CD4-positive, alpha-beta T cell (primary cell): ENCODE measurements at regions not wholly inside any gene's neighbourhood (a gene's known extent, or its start where the extent isn't known, plus 50 kb on each side); places are given as distances from the start of the nearest gene placed in this dataset.

Source experiments
- ATAC-seq: fragments of 200-7000 bp; cut with Tn5 transposase; one replicate; pipeline ENCODE4 v1.10.0; 2022; ENCODE audit warnings: mild to moderate bottlenecking; ENCODE audit not compliant: poor library complexity
- CTCF ChIA-PET: fragments of 350-600 bp; sonication (Branson Sonifier 250); formaldehyde crosslinking; loops from one replicate; lab custom pipeline; 2021; ENCODE audit warnings: antibody characterized with exemption, inconsistent platforms; lab: Charles Lee
- POLR2A ChIA-PET: fragments of 350-600 bp; sonication (Branson Sonifier 250); formaldehyde crosslinking; loops from one replicate; lab custom pipeline; 2021; ENCODE audit warnings: antibody characterized with exemption, inconsistent platforms; lab: Charles Lee
- DNase-seq, 14 experiments: peaks; one replicate each; pipeline ENCODE4 v3.0.0-alpha.2; 2013 to 2020; ENCODE audit warnings: mixed read lengths in 2 of 14
- H3K27ac ChIP-seq, 2 donors: one replicate each; pipeline versions ENCODE4 v1.5.1 to v1.7.0; 2013; ENCODE audit warnings: low read length in 2 of 2, low read depth in 1 of 2, mild to moderate bottlenecking in 1 of 2
- H3K27me3 ChIP-seq, 2 experiments: 1 replicate in 1 of 2; 2 replicates in 1 of 2; pipeline versions ENCODE4 v1.6.1 to v1.7.0; 2013; ENCODE audit warnings: low read length in 2 of 2, control low read depth in 1 of 2, mild to moderate bottlenecking in 1 of 2, moderate library complexity in 1 of 2; ENCODE audit not compliant: insufficient read depth in 2 of 2, control insufficient read depth in 1 of 2
- H3K36me3 ChIP-seq: one replicate; pipeline ENCODE4 v1.6.1; 2013; ENCODE audit warnings: low read length, control low read depth; ENCODE audit not compliant: insufficient read depth
- H3K4me1 ChIP-seq: one replicate; pipeline ENCODE4 v1.6.1; 2013; ENCODE audit warnings: low read length, control low read depth; ENCODE audit not compliant: insufficient read depth
- H3K4me3 ChIP-seq: one replicate; pipeline ENCODE4 v1.5.1; 2013; ENCODE audit warnings: mild to moderate bottlenecking, low read length, moderate library complexity
- H3K9me3 ChIP-seq, 2 experiments: 1 replicate in 1 of 2; 2 replicates in 1 of 2; pipeline versions ENCODE4 v1.6.1 to v1.7.0; 2013; ENCODE audit warnings: low read length in 2 of 2, mild to moderate bottlenecking in 2 of 2, control low read depth in 1 of 2, moderate library complexity in 1 of 2; ENCODE audit not compliant: control insufficient read depth in 1 of 2, insufficient read depth in 1 of 2
- H3K27ac Mint-ChIP-seq: one replicate; pipeline ENCODE4 v1.8.0; 2020; ENCODE audit warnings: mixed read lengths
- H3K27me3 Mint-ChIP-seq: one replicate; pipeline ENCODE4 v1.8.0; 2021; ENCODE audit warnings: mixed read lengths
- H3K36me3 Mint-ChIP-seq: one replicate; pipeline ENCODE4 v1.8.0; 2021; ENCODE audit warnings: low read depth, mixed read lengths
- H3K4me1 Mint-ChIP-seq: one replicate; pipeline ENCODE4 v1.8.0; 2021; ENCODE audit warnings: low read depth, mixed read lengths
- H3K4me3 Mint-ChIP-seq: one replicate; pipeline ENCODE4 v1.8.0; 2020; ENCODE audit warnings: mild to moderate bottlenecking, mixed read lengths
- H3K9me3 Mint-ChIP-seq: one replicate; pipeline ENCODE4 v1.8.0; 2020; ENCODE audit warnings: mixed read lengths
- intact Hi-C, 2 experiments: fragments of 100-400 bp; cut with DNase I in 1 of 2; cut with micrococcal nuclease in 1 of 2; formaldehyde crosslinking; loops; one replicate each; pipeline versions ENCODE4 v1.15.1 to v1.9.0; 2023 to 2025; cut with DNase I, micrococcal nuclease
- TF ChIP-seq, protein P1 (sequence below): fragments of 200-600 bp; IDR thresholded peaks from one replicate; pipeline ENCODE4 v1.8.0; 2022; ENCODE audit warnings: antibody characterized with exemption, mild to moderate bottlenecking

DNA sequence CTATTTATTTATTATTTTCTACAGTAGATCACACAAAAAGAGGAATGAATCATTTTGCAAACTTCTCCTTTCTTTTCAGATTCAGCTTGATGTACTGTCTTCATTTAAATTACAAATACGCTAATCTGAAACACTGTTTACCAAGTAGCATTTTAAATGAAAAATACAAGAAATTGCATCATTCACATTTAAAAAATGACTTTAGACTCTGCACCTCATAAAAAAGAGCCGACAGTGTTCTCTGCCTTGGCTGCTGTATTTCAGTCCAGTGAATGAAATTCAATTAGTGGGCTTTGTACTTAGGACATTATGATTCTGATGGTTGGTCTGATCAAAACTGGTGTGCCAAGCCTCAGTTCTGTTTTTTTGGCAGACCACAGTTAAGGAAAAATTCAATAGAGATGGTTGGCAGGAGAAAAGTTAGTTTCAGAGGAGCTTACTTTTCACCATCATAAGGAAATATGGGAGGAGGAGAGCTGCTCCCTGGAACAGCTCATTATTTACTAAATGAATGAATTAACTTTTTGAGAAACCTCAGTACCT, 222.4 kb upstream of the ESRRG start:
- Histone ChIP-seq H3K27me3 (no peaks in the 10 kb centered on the region), H3K9me3 (no peaks in the 10 kb centered on the region), H3K4me1 (no peaks in the 10 kb centered on the region), H3K36me3 (no peaks in the 10 kb centered on the region), H3K4me3 (no peak overlapping the region), H3K27ac (no peak overlapping the region)
- DNase-seq (no peak), ATAC-seq (no peak)
- no peaks in the 10 kb centered on the region for H3K4me1 Mint-ChIP-seq
- ChIA-PET POLR2A (no interaction called here), CTCF (no interaction called here)
- H3K27ac Mint-ChIP-seq = no peak overlapping the region
- TF ChIP-seq, protein P1, sequence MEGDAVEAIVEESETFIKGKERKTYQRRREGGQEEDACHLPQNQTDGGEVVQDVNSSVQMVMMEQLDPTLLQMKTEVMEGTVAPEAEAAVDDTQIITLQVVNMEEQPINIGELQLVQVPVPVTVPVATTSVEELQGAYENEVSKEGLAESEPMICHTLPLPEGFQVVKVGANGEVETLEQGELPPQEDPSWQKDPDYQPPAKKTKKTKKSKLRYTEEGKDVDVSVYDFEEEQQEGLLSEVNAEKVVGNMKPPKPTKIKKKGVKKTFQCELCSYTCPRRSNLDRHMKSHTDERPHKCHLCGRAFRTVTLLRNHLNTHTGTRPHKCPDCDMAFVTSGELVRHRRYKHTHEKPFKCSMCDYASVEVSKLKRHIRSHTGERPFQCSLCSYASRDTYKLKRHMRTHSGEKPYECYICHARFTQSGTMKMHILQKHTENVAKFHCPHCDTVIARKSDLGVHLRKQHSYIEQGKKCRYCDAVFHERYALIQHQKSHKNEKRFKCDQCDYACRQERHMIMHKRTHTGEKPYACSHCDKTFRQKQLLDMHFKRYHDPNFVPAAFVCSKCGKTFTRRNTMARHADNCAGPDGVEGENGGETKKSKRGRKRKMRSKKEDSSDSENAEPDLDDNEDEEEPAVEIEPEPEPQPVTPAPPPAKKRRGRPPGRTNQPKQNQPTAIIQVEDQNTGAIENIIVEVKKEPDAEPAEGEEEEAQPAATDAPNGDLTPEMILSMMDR = no peak
- H3K27me3 Mint-ChIP-seq = no peaks in the 10 kb centered on the region
- intact Hi-C loops = no loop called here
- H3K4me3 Mint-ChIP-seq = no peak overlapping the region
- peaks cover 3% of the 10 kb centered on the region for H3K9me3 Mint-ChIP-seq
- no peaks in the 10 kb centered on the region for H3K36me3 Mint-ChIP-seq

DNA sequence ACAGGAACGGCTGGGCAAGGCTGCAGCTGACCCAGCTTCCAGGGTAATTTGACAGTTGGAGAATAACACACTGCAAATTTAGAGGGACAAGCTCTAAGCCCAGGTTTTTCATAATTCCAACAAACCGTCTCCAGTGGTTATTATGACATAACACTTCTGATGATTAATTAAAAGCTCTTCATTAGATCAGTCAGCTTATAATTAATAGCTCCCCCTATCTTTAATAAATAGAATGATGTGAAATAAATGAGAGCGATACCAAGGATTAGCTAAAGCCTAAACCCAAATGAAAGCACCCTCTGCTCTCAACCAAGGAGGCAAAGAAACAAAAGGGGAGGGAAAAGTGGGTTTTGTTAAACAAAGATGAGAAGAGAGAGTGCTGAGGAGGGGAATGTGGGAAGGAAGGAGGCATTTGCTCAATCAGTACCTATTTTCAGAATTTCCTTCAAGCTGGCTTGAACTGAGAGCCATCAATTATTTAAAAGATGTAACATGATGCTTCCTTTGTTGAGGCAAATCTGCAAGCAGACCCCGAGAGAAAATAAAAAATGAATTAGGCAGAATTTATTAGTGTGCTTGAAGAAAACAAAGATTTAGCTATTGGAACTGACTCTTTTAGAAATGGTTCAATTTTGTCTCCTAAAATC, 221.8 kb upstream of the ESRRG start:
- H3K4me1 Mint-ChIP-seq = no peaks in the 10 kb centered on the region
- H3K27ac Mint-ChIP-seq = no peak overlapping the region
- ChIA-PET POLR2A (no interaction called here), CTCF (no interaction called here)
- no peaks in the 10 kb centered on the region for H3K9me3 ChIP-seq
- H3K4me3 Mint-ChIP-seq = no peak overlapping the region
- H3K9me3 Mint-ChIP-seq = peaks cover 3% of the 10 kb centered on the region
- H3K27me3 Mint-ChIP-seq = no peaks in the 10 kb centered on the region
- H3K4me1 ChIP-seq = no peaks in the 10 kb centered on the region
- intact Hi-C loops = no loop called here
- no peaks in the 10 kb centered on the region for H3K36me3 Mint-ChIP-seq
- DNase-seq = no peak
- H3K4me3 ChIP-seq = no peak overlapping the region
- no peak for ATAC-seq
- H3K27ac ChIP-seq = no peak overlapping the region
- no peaks in the 10 kb centered on the region for H3K27me3 ChIP-seq
- H3K36me3 ChIP-seq = no peaks in the 10 kb centered on the region
- TF ChIP-seq, protein P1 = no peak

DNA sequence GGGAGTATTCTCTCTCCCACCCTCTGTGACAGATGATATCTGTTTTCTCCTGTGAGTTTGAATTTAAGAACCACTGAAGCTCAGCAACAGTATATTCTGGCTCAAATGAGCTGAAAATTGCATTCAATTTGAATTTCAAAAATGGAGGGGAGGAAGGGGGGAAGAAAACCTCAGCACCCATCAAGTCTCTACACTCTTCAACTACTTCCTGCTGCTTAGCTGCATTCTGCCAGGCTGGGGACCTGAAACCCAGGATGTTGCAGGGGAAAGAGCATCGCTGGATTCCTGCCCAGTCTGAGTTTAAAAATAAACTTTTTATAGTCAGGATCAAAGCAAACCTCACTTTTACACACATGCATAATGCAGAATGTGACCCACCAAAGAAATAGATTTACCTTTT, 214.3 kb upstream of the ESRRG start:
- Histone ChIP-seq H3K4me3 (no peak overlapping the region), H3K4me1 (no peaks in the 10 kb centered on the region), H3K36me3 (no peaks in the 10 kb centered on the region), H3K27me3 (no peaks in the 10 kb centered on the region), H3K27ac (no peak overlapping the region), H3K9me3 (no peaks in the 10 kb centered on the region)
- ChIA-PET CTCF (no interaction called here), POLR2A (no interaction called here)
- H3K36me3 Mint-ChIP-seq = no peaks in the 10 kb centered on the region
- TF ChIP-seq, protein P1 = no peak
- intact Hi-C loops = no loop called here
- H3K27me3 Mint-ChIP-seq = no peaks in the 10 kb centered on the region
- H3K9me3 Mint-ChIP-seq = no peaks in the 10 kb centered on the region
- ATAC-seq (no peak), DNase-seq (no peak)
- no peak overlapping the region for H3K4me3 Mint-ChIP-seq
- H3K27ac Mint-ChIP-seq = no peak overlapping the region
- no peaks in the 10 kb centered on the region for H3K4me1 Mint-ChIP-seq
